ENCODE measurements at regions not wholly inside any gene's neighbourhood (a gene's known extent, or its start where the extent isn't known, plus 50 kb on each side); places are given as distances from the start of the nearest gene placed in this dataset.
"Not testable (repeated sequence)": the region's sequence is repeated elsewhere in the genome, so short reads cannot be mapped to it uniquely, and the experiment has no call there.

DNA sequence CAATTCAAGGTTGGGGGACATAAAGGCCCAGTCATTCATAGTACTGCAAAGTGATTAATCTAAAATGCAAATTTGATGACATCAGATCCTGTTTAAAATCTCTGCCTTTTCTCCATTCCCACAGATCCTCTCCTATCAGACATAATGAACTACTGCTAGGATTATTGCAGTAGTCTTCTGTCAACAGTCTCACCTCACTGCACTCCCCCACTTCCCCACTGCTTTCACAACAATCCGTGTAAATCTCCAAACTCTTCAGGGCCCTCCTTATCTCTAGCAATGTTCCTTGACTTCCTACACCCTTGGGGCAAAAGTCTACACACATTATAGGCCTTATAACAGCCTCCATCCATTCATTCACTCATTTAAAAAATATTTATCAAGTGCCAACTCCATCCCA lies 112.4 kb downstream of the KBTBD2 start:
- no peaks in the 10 kb centered on the region for H3K4me1 ChIP-seq (ENCODE audit: low read depth, poor library complexity, severe bottlenecking)
- no peak overlapping the region for H3K27ac ChIP-seq
- no peaks in the 10 kb centered on the region for H3K27me3 ChIP-seq (ENCODE audit: insufficient read depth, low read depth)
- no peak overlapping the region for H3K9ac ChIP-seq
- H3K79me2 ChIP-seq (ENCODE audit: insufficient read depth, low read depth): no peaks in the 10 kb centered on the region
- no peaks in the 10 kb centered on the region for H4K20me1 ChIP-seq (ENCODE audit: insufficient read depth)
- no peak overlapping the region for H3K4me2 ChIP-seq
- no peaks in the 10 kb centered on the region for H3K36me3 ChIP-seq (ENCODE audit: insufficient read depth)
- no peak overlapping the region for H3K4me3 ChIP-seq (IDR thresholded peaks at IDR 0.05; ENCODE audit: insufficient read depth, low read depth, low read length)
- TF ChIP-seq, protein P1, sequence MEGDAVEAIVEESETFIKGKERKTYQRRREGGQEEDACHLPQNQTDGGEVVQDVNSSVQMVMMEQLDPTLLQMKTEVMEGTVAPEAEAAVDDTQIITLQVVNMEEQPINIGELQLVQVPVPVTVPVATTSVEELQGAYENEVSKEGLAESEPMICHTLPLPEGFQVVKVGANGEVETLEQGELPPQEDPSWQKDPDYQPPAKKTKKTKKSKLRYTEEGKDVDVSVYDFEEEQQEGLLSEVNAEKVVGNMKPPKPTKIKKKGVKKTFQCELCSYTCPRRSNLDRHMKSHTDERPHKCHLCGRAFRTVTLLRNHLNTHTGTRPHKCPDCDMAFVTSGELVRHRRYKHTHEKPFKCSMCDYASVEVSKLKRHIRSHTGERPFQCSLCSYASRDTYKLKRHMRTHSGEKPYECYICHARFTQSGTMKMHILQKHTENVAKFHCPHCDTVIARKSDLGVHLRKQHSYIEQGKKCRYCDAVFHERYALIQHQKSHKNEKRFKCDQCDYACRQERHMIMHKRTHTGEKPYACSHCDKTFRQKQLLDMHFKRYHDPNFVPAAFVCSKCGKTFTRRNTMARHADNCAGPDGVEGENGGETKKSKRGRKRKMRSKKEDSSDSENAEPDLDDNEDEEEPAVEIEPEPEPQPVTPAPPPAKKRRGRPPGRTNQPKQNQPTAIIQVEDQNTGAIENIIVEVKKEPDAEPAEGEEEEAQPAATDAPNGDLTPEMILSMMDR (conservative IDR thresholded peaks at IDR 0.05; ENCODE audit: low read depth, low read length): no peak
- H2AFZ ChIP-seq (ENCODE audit: low read depth): no peak overlapping the region

DNA sequence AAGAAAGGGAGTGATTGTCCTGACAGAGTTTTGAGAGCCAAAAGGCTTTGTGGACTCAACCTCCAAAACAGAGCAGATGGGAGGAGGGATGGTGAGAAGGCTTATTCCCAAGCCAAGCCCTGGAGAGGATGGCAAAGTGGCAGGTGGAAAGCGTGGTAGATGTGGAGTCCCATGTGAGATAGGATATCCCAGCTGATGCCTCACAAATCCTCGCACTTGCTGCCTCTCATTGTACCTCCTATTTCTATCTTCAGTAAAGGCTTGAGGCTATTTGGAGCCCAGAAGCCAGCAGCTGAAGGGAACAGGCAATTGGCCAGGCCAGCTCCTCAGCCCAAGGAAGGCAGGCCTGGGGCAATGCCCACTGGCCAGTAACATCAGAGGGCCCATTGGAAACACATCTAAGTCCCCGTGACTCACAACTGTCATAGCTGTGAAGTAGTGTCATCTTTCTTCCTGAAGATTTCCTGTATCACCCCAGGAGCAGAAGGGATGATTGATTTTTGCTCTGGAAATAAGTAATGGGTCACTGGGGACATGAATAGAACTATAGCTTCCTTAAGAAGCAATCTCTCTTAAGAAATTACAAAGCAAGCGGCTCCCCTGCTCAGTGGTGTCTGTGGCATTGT lies 114.4 kb downstream of the KBTBD2 start:
- not testable (repeated sequence) for H3K4me1 ChIP-seq (ENCODE audit: low read depth, poor library complexity, severe bottlenecking); H3K4me3 ChIP-seq (IDR thresholded peaks at IDR 0.05; ENCODE audit: insufficient read depth, low read depth, low read length); H2AFZ ChIP-seq (ENCODE audit: low read depth); H4K20me1 ChIP-seq (ENCODE audit: insufficient read depth); H3K4me2 ChIP-seq; H3K79me2 ChIP-seq (ENCODE audit: insufficient read depth, low read depth); H3K27me3 ChIP-seq (ENCODE audit: insufficient read depth, low read depth); H3K27ac ChIP-seq; H3K9ac ChIP-seq; H3K36me3 ChIP-seq (ENCODE audit: insufficient read depth)

DNA sequence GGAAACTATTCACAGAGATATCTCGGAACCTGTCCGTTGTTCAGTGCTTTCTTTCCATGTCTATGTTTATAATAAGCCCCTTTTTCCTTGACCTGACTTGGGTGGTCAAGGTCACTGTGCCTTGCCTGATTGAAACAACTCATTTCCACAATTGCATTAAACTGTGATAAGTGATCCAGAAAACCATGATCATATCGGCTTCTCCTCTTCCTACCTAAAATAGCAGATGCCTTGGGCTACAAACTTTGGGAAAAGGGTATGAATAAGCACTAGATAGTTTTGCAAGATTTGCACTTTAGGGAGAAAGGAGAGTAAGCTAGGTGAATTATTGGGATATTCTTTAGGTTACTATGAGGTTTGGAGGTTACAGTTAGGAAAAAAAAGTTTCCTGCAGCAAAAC lies 115.2 kb downstream of the KBTBD2 start:
- H3K79me2 ChIP-seq (ENCODE audit: insufficient read depth, low read depth); H3K36me3 ChIP-seq (ENCODE audit: insufficient read depth); H3K27me3 ChIP-seq (ENCODE audit: insufficient read depth, low read depth); H3K4me3 ChIP-seq (IDR thresholded peaks at IDR 0.05; ENCODE audit: insufficient read depth, low read depth, low read length); H4K20me1 ChIP-seq (ENCODE audit: insufficient read depth); H2AFZ ChIP-seq (ENCODE audit: low read depth); H3K27ac ChIP-seq; H3K9ac ChIP-seq; H3K4me2 ChIP-seq; H3K4me1 ChIP-seq (ENCODE audit: low read depth, poor library complexity, severe bottlenecking): not testable (repeated sequence)

DNA sequence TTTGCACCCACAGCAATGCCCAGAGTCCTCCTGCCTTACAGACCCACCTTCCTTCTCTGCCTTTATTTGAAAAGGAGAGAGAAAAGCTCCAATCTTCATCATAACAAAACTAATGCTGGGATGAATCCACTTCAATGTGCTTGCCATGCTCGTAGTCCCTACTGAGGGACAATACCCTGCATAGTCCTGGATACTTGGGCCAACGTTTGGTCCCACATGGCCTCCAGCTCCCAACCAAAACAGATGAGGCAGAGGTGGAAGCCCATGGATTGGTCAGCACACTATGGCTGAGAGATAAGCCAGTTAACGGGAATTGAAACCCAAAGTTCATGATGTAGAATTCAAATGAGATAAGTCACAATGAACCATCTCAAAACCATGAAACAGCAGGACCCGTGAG lies 115.8 kb downstream of the KBTBD2 start:
- H3K9ac ChIP-seq; H2AFZ ChIP-seq (ENCODE audit: low read depth); H3K36me3 ChIP-seq (ENCODE audit: insufficient read depth); H3K4me3 ChIP-seq (IDR thresholded peaks at IDR 0.05; ENCODE audit: insufficient read depth, low read depth, low read length); H3K27me3 ChIP-seq (ENCODE audit: insufficient read depth, low read depth); H3K27ac ChIP-seq; H4K20me1 ChIP-seq (ENCODE audit: insufficient read depth); H3K79me2 ChIP-seq (ENCODE audit: insufficient read depth, low read depth); H3K4me2 ChIP-seq; H3K4me1 ChIP-seq (ENCODE audit: low read depth, poor library complexity, severe bottlenecking): not testable (repeated sequence)

DNA sequence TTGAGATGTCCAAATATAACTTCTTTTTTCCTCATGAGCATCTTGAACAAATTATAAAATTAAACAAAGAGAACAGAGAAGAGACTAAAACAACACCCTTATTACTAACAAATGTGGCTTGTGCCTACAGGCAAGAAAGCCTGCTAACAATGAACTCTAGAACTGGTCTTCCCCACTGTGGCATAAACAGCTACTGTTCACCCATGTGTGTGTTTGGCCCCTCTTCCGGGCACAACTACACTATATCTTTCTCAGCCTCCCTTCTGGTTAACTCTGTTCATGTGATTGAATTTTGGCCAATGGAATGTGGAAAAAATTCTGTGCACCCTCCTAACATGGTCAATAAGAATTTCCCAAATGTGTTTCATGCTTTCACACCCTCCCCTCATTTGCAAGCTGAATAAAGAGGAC lies 117.0 kb downstream of the KBTBD2 start:
- H3K9ac ChIP-seq: no peak overlapping the region
- no peaks in the 10 kb centered on the region for H3K79me2 ChIP-seq (ENCODE audit: insufficient read depth, low read depth)
- H3K27ac ChIP-seq: no peak overlapping the region
- no peak overlapping the region for H3K4me3 ChIP-seq (IDR thresholded peaks at IDR 0.05; ENCODE audit: insufficient read depth, low read depth, low read length)
- no peaks in the 10 kb centered on the region for H3K27me3 ChIP-seq (ENCODE audit: insufficient read depth, low read depth)
- H4K20me1 ChIP-seq (ENCODE audit: insufficient read depth): no peaks in the 10 kb centered on the region
- no peak overlapping the region for H2AFZ ChIP-seq (ENCODE audit: low read depth)
- no peaks in the 10 kb centered on the region for H3K36me3 ChIP-seq (ENCODE audit: insufficient read depth)
- H3K4me1 ChIP-seq (ENCODE audit: low read depth, poor library complexity, severe bottlenecking): no peaks in the 10 kb centered on the region
- H3K4me2 ChIP-seq: no peak overlapping the region
- TF ChIP-seq, protein P1 (conservative IDR thresholded peaks at IDR 0.05; ENCODE audit: low read depth, low read length): no peak

DNA sequence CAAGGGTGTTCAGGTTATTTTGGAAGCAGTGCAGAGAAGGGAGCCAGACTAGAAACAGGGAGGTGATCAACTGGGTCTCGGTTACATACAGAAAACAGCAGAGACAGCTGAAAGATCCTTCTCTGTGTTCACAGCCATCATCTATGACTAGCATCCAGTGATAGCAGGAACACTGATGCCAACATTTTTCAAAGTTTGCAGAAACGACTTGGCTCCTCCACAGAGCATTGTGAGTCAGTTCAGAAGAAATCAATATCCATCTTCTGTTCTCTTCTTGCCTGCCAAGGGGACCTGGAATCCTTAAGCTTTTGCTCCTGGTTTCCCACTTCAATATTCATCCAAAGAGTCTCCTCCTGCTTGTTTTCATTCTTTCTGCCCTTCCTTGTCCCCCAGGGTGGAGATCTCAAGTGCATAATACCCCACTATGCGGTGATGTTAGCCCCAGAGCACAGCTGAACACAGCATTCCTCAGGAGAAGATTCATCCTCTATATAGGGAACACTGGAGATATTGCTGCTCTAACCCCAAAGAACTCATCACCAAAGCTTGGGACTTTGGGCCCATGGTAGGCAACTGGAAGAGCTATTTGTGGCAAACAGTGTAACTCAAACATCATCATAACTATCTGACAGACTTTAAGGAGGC lies 122.6 kb downstream of the KBTBD2 start:
- not testable (repeated sequence) for H3K27me3 ChIP-seq (ENCODE audit: insufficient read depth, low read depth); H3K4me2 ChIP-seq; H4K20me1 ChIP-seq (ENCODE audit: insufficient read depth); H3K27ac ChIP-seq; H3K79me2 ChIP-seq (ENCODE audit: insufficient read depth, low read depth); H3K36me3 ChIP-seq (ENCODE audit: insufficient read depth); H3K4me3 ChIP-seq (IDR thresholded peaks at IDR 0.05; ENCODE audit: insufficient read depth, low read depth, low read length); H2AFZ ChIP-seq (ENCODE audit: low read depth); H3K9ac ChIP-seq
- H3K4me1 ChIP-seq (ENCODE audit: low read depth, poor library complexity, severe bottlenecking): peaks cover 15% of the 10 kb centered on the region

DNA sequence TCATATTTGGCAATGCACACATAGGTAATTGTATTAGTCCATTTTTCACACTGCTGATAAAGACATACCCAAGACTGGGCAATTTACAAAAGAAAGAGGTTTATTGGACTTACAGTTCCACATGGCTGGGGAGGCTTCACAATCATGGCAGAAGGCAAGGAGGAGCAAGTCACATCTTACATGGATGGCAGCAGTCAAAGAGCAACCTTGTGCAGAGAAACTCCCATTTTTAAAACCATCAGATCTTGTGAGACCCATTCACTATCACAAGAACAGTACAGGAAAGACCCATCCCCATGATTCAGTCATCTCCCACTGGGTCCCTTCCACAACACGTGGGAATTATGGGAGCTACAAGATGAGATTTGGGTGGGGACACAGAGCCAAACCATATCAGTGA lies 123.2 kb downstream of the KBTBD2 start:
- not testable (repeated sequence) for H4K20me1 ChIP-seq (ENCODE audit: insufficient read depth); H3K27ac ChIP-seq; H3K4me2 ChIP-seq; H3K36me3 ChIP-seq (ENCODE audit: insufficient read depth); H3K9ac ChIP-seq; H2AFZ ChIP-seq (ENCODE audit: low read depth); H3K79me2 ChIP-seq (ENCODE audit: insufficient read depth, low read depth); H3K27me3 ChIP-seq (ENCODE audit: insufficient read depth, low read depth); H3K4me3 ChIP-seq (IDR thresholded peaks at IDR 0.05; ENCODE audit: insufficient read depth, low read depth, low read length)
- H3K4me1 ChIP-seq (ENCODE audit: low read depth, poor library complexity, severe bottlenecking): peaks cover 15% of the 10 kb centered on the region

Measured in KMS-11 (cell line).